MCF 10A (cell line): ENCODE measurements at regions not wholly inside any gene's neighbourhood (a gene's known extent, or its start where the extent isn't known, plus 50 kb on each side); places are given as distances from the start of the nearest gene placed in this dataset.

Experiments used
- BruUV-seq: library from RNA; stranded (reverse); fragments of 400-500 nt; replicated peaks from 2 replicates; lab custom pipeline; 2021; lab: Mats Ljungman, UMichigan
- CTCF ChIA-PET: fragments of 300-600 bp; sonication (Branson Sonifier 250); formaldehyde crosslinking; extraction: SDS; loops from one replicate; lab custom pipeline; 2021; ENCODE audit warnings: antibody characterized with exemption, inconsistent platforms; lab: Yijun Ruan, JAX
- POLR2A ChIA-PET: fragments of 300-600, 350-650 bp; sonication (Branson Sonifier 250); formaldehyde crosslinking; extraction: SDS; loops from one replicate; lab custom pipeline; 2020; ENCODE audit warnings: antibody characterized with exemption, inconsistent platforms; lab: Yijun Ruan, JAX
- DNase-seq: peaks from one replicate; pipeline ENCODE4 v3.0.0-alpha.2; 2018; ENCODE audit not compliant: unreplicated experiment
- H3K27ac Mint-ChIP-seq: one replicate; pipeline ENCODE4 v1.8.0; 2022; ENCODE audit warnings: mild to moderate bottlenecking, low read depth, mixed read lengths; ENCODE audit not compliant: unreplicated experiment
- H3K27me3 Mint-ChIP-seq: one replicate; pipeline ENCODE4 v1.8.0; 2022; ENCODE audit warnings: mixed read lengths; ENCODE audit not compliant: insufficient read depth, unreplicated experiment
- H3K36me3 Mint-ChIP-seq: one replicate; pipeline ENCODE4 v1.8.0; 2022; ENCODE audit warnings: mild to moderate bottlenecking, moderate library complexity, mixed read lengths; ENCODE audit not compliant: insufficient read depth, unreplicated experiment
- H3K4me1 Mint-ChIP-seq: one replicate; pipeline ENCODE4 v1.8.0; 2022; ENCODE audit warnings: mixed read lengths; ENCODE audit not compliant: insufficient read depth, unreplicated experiment
- H3K4me3 Mint-ChIP-seq: one replicate; pipeline ENCODE4 v1.8.0; 2022; ENCODE audit warnings: mild to moderate bottlenecking, moderate library complexity, mixed read lengths; ENCODE audit not compliant: unreplicated experiment
- H3K9me3 Mint-ChIP-seq: one replicate; pipeline ENCODE4 v1.8.0; 2022; ENCODE audit warnings: mixed read lengths; ENCODE audit not compliant: unreplicated experiment
- intact Hi-C: fragments of 100-400 bp; cut with micrococcal nuclease; formaldehyde crosslinking; loops from 2 replicates; pipeline ENCODE4 v1.14.1; 2022
- TF ChIP-seq, protein P1 (sequence below): fragments of 200-600 bp; IDR thresholded peaks from one replicate; pipeline ENCODE4 v1.8.0; 2022; ENCODE audit warnings: antibody characterized with exemption, mild to moderate bottlenecking; ENCODE audit not compliant: unreplicated experiment

DNA sequence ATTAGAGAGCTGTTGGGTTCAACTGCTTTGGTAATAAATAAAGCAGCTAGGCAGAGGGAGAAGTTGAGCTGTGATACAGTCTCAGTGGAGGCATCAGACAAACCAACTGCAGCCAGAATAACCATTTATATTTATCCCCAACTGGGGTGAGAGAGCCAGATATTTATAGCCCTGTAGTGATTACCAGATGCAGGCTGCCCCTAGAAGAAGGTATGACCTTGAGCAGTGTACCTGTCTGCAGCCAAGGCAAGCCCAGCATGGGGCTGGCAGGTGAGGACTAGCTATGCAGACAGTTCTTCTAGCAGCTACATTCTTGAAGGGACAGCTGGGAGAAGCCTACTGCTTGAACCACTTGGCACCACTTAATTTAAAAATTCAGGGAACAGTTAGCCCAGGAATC, 144.4 kb upstream of the EPHA3 start:
- H3K27me3 Mint-ChIP-seq = no peaks in the 10 kb centered on the region
- no TSS peak for BruUV-seq
- H3K9me3 Mint-ChIP-seq = no peaks in the 10 kb centered on the region
- DNase-seq = no peak
- H3K4me1 Mint-ChIP-seq = peaks cover 4% of the 10 kb centered on the region
- ChIA-PET POLR2A (no interaction called here), CTCF (interaction anchor here (0.6 kb wide), 1 partner anchor 250 kb away, joined by 3 read pairs; no protein-coding TSS in a partner anchor)
- TF ChIP-seq, protein P1, sequence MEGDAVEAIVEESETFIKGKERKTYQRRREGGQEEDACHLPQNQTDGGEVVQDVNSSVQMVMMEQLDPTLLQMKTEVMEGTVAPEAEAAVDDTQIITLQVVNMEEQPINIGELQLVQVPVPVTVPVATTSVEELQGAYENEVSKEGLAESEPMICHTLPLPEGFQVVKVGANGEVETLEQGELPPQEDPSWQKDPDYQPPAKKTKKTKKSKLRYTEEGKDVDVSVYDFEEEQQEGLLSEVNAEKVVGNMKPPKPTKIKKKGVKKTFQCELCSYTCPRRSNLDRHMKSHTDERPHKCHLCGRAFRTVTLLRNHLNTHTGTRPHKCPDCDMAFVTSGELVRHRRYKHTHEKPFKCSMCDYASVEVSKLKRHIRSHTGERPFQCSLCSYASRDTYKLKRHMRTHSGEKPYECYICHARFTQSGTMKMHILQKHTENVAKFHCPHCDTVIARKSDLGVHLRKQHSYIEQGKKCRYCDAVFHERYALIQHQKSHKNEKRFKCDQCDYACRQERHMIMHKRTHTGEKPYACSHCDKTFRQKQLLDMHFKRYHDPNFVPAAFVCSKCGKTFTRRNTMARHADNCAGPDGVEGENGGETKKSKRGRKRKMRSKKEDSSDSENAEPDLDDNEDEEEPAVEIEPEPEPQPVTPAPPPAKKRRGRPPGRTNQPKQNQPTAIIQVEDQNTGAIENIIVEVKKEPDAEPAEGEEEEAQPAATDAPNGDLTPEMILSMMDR = no peak
- H3K36me3 Mint-ChIP-seq = no peaks in the 10 kb centered on the region
- intact Hi-C loops = no loop called here
- no peak overlapping the region for H3K27ac Mint-ChIP-seq
- no peak overlapping the region for H3K4me3 Mint-ChIP-seq

DNA sequence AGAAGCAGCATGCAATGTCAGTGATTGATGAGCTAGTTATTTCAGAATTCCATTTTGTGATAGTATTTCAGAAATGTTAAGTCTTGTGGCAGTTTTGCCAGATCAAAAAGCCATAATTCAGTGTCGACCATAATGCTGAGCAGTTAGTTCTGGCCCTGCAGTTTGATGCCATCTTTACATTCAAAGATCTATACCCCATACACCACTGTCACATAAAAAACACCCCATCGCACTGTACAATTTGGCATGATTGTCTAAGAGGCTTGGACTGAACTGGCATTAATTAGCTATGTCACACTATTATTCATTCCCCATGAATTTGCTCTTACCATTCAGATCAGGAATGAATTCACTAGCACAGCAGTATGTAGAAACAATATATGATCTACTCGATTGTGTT, 127.7 kb upstream of the EPHA3 start:
- DNase-seq = no peak
- no peaks in the 10 kb centered on the region for H3K36me3 Mint-ChIP-seq
- intact Hi-C loops = no loop called here
- no peaks in the 10 kb centered on the region for H3K4me1 Mint-ChIP-seq
- BruUV-seq = no TSS peak
- CTCF ChIA-PET = no interaction called here
- H3K4me3 Mint-ChIP-seq = no peak overlapping the region
- no peak overlapping the region for H3K27ac Mint-ChIP-seq
- H3K9me3 Mint-ChIP-seq = no peaks in the 10 kb centered on the region
- POLR2A ChIA-PET = no interaction called here
- TF ChIP-seq, protein P1 = no peak
- no peaks in the 10 kb centered on the region for H3K27me3 Mint-ChIP-seq

DNA sequence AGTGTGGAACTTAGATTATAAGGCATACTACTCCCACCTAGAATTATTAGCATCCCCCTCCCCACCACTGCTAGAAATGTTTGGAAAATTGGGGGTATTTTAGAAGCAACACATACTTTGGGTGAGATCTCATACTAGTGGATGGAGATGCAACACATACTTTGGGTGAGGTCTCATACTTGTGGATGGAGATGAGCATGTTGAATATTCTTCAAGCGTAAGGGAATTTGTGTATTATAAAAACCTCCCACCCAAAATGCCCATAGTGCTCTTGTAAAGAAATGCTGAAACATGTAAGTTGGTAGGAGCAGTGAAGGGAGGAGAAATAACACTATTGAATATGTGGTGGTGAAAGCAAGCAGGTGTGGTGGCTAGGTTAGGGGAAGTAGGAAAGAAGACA, 124.0 kb upstream of the EPHA3 start:
- BruUV-seq = no TSS peak
- intact Hi-C loops = no loop called here
- H3K36me3 Mint-ChIP-seq = no peaks in the 10 kb centered on the region

DNA sequence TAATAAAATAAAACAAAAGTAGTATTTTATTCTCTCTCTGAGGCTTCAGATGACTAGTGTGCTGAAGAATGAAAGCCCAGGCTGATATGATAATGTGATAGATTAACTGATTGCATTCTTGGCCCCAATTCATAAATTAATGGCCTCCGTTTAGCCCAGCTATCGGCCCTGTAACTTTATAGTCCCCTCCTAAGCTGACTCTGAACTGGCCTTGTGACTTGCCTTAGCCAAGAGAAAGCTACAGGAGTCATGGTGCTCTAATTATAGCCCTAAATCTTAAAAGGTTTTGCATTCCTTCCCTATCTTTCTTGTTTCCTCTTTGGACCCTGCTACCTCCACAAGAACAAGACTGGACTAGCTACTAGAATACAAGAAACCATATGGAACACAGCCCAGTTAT, 123.2 kb upstream of the EPHA3 start:
- Mint-ChIP-seq H3K36me3 (no peaks in the 10 kb centered on the region), H3K4me3 (no peak overlapping the region), H3K4me1 (peaks cover 9% of the 10 kb centered on the region), H3K27me3 (no peaks in the 10 kb centered on the region), H3K27ac (no peak overlapping the region), H3K9me3 (no peaks in the 10 kb centered on the region)
- ChIA-PET CTCF (interaction anchor here (0.8 kb wide), 1 partner anchor 149 kb away, joined by 3 read pairs; no protein-coding TSS in a partner anchor), POLR2A (no interaction called here)
- no peak for DNase-seq
- intact Hi-C loops = no loop called here
- TF ChIP-seq, protein P1 = no peak
- BruUV-seq = no TSS peak

More for the DNA sequence above, 124.0 kb upstream of the EPHA3 start:
- Mint-ChIP-seq H3K27me3 (no peaks in the 10 kb centered on the region), H3K4me1 (peaks cover 9% of the 10 kb centered on the region), H3K27ac (no peak overlapping the region), H3K4me3 (no peak overlapping the region), H3K9me3 (no peaks in the 10 kb centered on the region)
- TF ChIP-seq, protein P1 = no peak
- ChIA-PET CTCF (no interaction called here), POLR2A (interaction anchor here (0.6 kb wide), 1 partner anchor 35 kb away, joined by 4 read pairs; no protein-coding TSS in a partner anchor)
- DNase-seq = no peak
